SK-N-SH (cell line): ENCODE measurements at regions not wholly inside any gene's neighbourhood (a gene's known extent, or its start where the extent isn't known, plus 50 kb on each side); places are given as distances from the start of the nearest gene placed in this dataset.

ENCODE experiments used
- FOXJ3 ChIP-seq: sonication (generic); formaldehyde crosslinking; IDR thresholded peaks from 2 replicates; pipeline ENCODE4 v1.5.1; 2020; ENCODE audit warnings: mild to moderate bottlenecking, missing genetic modification reagents
- GATA2 ChIP-seq: sonication (generic); formaldehyde crosslinking; IDR thresholded peaks from 2 replicates; pipeline ENCODE4 v1.5.0; 2020; ENCODE audit warnings: mild to moderate bottlenecking, missing genetic modification reagents
- MXI1 ChIP-seq: IDR thresholded peaks from 2 replicates; pipeline ENCODE4 v1.6.1; 2012; ENCODE audit warnings: mild to moderate bottlenecking, low read depth, low read length, improper control_type of control experiment
- POLR2AphosphoS5 ChIP-seq: IDR thresholded peaks from 2 replicates; pipeline ENCODE4 v1.6.1; 2012; ENCODE audit warnings: low read depth, low read length
- SMC3 ChIP-seq: IDR thresholded peaks from 2 replicates; pipeline ENCODE4 v1.6.1; 2012; ENCODE audit warnings: low read depth, low read length, improper control_type of control experiment
- TCF12 ChIP-seq: IDR thresholded peaks from 2 replicates; pipeline ENCODE4 v1.4.0; 2012
- TEAD4 ChIP-seq: IDR thresholded peaks from 2 replicates; pipeline ENCODE4 v1.4.0; 2012; ENCODE audit warnings: mild to moderate bottlenecking, borderline replicate concordance; ENCODE audit not compliant: insufficient read depth
- YY1 ChIP-seq: IDR thresholded peaks from 2 replicates; pipeline ENCODE4 v1.4.0; 2012; ENCODE audit warnings: low read depth, mild to moderate bottlenecking
- TF ChIP-seq, protein P1 (sequence below): fragments of 200-600 bp; sonication (generic); IDR thresholded peaks from 2 replicates; pipeline ENCODE4 v1.6.1; 2017; ENCODE audit warnings: antibody characterized with exemption, mild to moderate bottlenecking, moderate library complexity
- TF ChIP-seq, protein P2 (sequence below): IDR thresholded peaks from 2 replicates; pipeline ENCODE4; 2012
- TF ChIP-seq, protein P3 (sequence below): IDR thresholded peaks from 2 replicates; pipeline ENCODE4 v1.4.0; 2012; ENCODE audit warnings: low read depth

DNA sequence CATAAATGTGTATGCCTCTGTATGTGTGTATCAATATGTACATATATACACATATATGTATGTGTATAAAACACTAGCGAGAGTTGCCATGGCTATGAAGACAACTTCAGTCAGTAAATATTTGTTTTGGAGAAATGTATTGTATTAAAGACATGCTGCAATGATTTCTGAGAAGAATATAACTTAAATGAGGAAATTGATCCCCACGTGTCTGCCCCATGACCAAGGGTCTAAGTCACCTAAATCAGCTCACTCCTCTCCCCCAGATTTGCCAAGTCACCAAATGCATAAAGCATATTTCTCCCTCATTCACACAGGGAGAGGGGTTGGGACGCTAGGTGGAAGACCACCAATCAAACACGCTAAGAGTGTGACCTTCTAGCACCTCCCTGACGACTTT, 58.3 kb upstream of the LYST start:
- TF ChIP-seq, protein P1, sequence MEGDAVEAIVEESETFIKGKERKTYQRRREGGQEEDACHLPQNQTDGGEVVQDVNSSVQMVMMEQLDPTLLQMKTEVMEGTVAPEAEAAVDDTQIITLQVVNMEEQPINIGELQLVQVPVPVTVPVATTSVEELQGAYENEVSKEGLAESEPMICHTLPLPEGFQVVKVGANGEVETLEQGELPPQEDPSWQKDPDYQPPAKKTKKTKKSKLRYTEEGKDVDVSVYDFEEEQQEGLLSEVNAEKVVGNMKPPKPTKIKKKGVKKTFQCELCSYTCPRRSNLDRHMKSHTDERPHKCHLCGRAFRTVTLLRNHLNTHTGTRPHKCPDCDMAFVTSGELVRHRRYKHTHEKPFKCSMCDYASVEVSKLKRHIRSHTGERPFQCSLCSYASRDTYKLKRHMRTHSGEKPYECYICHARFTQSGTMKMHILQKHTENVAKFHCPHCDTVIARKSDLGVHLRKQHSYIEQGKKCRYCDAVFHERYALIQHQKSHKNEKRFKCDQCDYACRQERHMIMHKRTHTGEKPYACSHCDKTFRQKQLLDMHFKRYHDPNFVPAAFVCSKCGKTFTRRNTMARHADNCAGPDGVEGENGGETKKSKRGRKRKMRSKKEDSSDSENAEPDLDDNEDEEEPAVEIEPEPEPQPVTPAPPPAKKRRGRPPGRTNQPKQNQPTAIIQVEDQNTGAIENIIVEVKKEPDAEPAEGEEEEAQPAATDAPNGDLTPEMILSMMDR, result no peak
- TF ChIP-seq, protein P2, sequence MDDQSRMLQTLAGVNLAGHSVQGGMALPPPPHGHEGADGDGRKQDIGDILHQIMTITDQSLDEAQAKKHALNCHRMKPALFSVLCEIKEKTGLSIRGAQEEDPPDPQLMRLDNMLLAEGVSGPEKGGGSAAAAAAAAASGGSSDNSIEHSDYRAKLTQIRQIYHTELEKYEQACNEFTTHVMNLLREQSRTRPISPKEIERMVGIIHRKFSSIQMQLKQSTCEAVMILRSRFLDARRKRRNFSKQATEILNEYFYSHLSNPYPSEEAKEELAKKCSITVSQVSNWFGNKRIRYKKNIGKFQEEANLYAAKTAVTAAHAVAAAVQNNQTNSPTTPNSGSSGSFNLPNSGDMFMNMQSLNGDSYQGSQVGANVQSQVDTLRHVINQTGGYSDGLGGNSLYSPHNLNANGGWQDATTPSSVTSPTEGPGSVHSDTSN, result no peak
- TF ChIP-seq FOXJ3 (no peak), SMC3 (no peak), POLR2AphosphoS5 (no peak), YY1 (no peak), TCF12 (no peak), MXI1 (no peak), GATA2 (CRISPR knock-in tag) (no peak), TEAD4 (no peak)
- TF ChIP-seq, protein P3, sequence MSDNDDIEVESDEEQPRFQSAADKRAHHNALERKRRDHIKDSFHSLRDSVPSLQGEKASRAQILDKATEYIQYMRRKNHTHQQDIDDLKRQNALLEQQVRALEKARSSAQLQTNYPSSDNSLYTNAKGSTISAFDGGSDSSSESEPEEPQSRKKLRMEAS, result no peak
